ENCODE measurements at regions not wholly inside any gene's neighbourhood (a gene's known extent, or its start where the extent isn't known, plus 50 kb on each side); places are given as distances from the start of the nearest gene placed in this dataset.

GRCh38 chr7:56256108-56256507 lies 139.9 kb upstream of the NUPR2 start:
- TF ChIP-seq CTCF (IDR thresholded peaks at IDR 0.05), result no peak
- TF ChIP-seq POLR2A (IDR thresholded peaks at IDR 0.05), result no peak

Measured in Peyer's patch (tissue), 4 donors.